OCI-LY7 (cell line): ENCODE measurements at regions not wholly inside any gene's neighbourhood (a gene's known extent, or its start where the extent isn't known, plus 50 kb on each side); places are given as distances from the start of the nearest gene placed in this dataset.

ENCODE experiments used
- BruUV-seq: library from RNA; stranded (reverse); fragments of 400-500 nt; replicated peaks from 2 replicates; lab custom pipeline; 2021; lab: Mats Ljungman, UMichigan
- CTCF ChIA-PET: fragments of 300-600 bp; sonication (Branson Sonifier 250); formaldehyde crosslinking; loops from one replicate; lab custom pipeline; 2022; ENCODE audit warnings: antibody characterized with exemption; ENCODE audit not compliant: unreplicated experiment; lab: Charles Lee
- POLR2A ChIA-PET: fragments of 300-600 bp; sonication (Branson Sonifier 250); formaldehyde crosslinking; loops from one replicate; lab custom pipeline; 2022; ENCODE audit warnings: antibody characterized with exemption; lab: Charles Lee
- DNase-seq: peaks from one replicate; pipeline ENCODE4 v3.0.0-alpha.2; 2015; ENCODE audit warnings: low spot score
- H2AFZ ChIP-seq: fragments of 200-600 bp; sonication (generic), shearing (Covaris generic); 2 replicates; pipeline ENCODE4 v1.6.1; 2014; ENCODE audit warnings: mild to moderate bottlenecking, antibody characterized with exemption, low read length, moderate library complexity
- H3K27ac ChIP-seq: fragments of 200-600 bp; sonication (generic); 2 replicates; pipeline ENCODE4 v1.5.1; 2014; ENCODE audit warnings: mixed run types, low read depth, mild to moderate bottlenecking, moderate library complexity, low read length, inconsistent platforms; ENCODE audit not compliant: poor library complexity, severe bottlenecking
- H3K36me3 ChIP-seq: fragments of 200-600 bp; sonication (generic); 2 replicates; pipeline ENCODE4 v1.6.1; 2014; ENCODE audit warnings: mild to moderate bottlenecking, antibody characterized with exemption, low read length, moderate library complexity, mixed read lengths; ENCODE audit not compliant: insufficient read depth
- H3K4me1 ChIP-seq: fragments of 200-600 bp; sonication (generic); 2 replicates; pipeline ENCODE4 v1.5.1; 2014; ENCODE audit warnings: mild to moderate bottlenecking, low read length; ENCODE audit not compliant: insufficient read depth, poor library complexity, severe bottlenecking
- H3K4me2 ChIP-seq: fragments of 200-600 bp; sonication (generic); 2 replicates; pipeline ENCODE4 v1.6.1; 2014; ENCODE audit warnings: mild to moderate bottlenecking, low read length
- H3K4me3 ChIP-seq: fragments of 200-600 bp; sonication (generic); 2 replicates; pipeline ENCODE4 v1.5.1; 2014; ENCODE audit warnings: mild to moderate bottlenecking, low read depth, low read length; ENCODE audit not compliant: poor library complexity, severe bottlenecking
- H3K79me2 ChIP-seq: fragments of 200-600 bp; sonication (generic); 2 replicates; pipeline ENCODE4 v1.6.1; 2016; ENCODE audit warnings: low read depth, mild to moderate bottlenecking, low read length, moderate library complexity, mixed read lengths; ENCODE audit not compliant: insufficient read depth
- H3K9me2 ChIP-seq: fragments of 200-600 bp; sonication (generic); 2 replicates; pipeline ENCODE4 v1.6.1; 2016; ENCODE audit warnings: mild to moderate bottlenecking, low read length, mixed read lengths; ENCODE audit not compliant: insufficient read depth
- H3K9me3 ChIP-seq: fragments of 200-600 bp; sonication (generic); 2 replicates; pipeline ENCODE4 v1.6.1; 2014; ENCODE audit warnings: mild to moderate bottlenecking, mixed run types, low read length, mixed read lengths
- H4K20me1 ChIP-seq: fragments of 200-600 bp; sonication (generic); 2 replicates; pipeline ENCODE4 v1.6.1; 2014; ENCODE audit warnings: mild to moderate bottlenecking, antibody characterized with exemption, low read length, moderate library complexity, mixed read lengths; ENCODE audit not compliant: insufficient read depth
- EZH2phosphoT487 ChIP-seq: fragments of 200-600 bp; sonication (generic); IDR thresholded peaks from 2 replicates; pipeline ENCODE4 v1.6.1; 2018; ENCODE audit warnings: low read depth, borderline replicate concordance, mild to moderate bottlenecking, mixed run types, antibody characterized with exemption, low read length, moderate library complexity, mixed read lengths
- intact Hi-C: fragments of 100-400 bp; cut with micrococcal nuclease; formaldehyde crosslinking; loops from one replicate; pipeline ENCODE4 v1.10.0; 2022; ENCODE audit not compliant: unreplicated experiment
- TF ChIP-seq, protein P1 (sequence below): fragments of 200-600 bp; sonication (generic); conservative IDR thresholded peaks from 2 replicates; pipeline ENCODE4 v1.5.1; 2014; ENCODE audit warnings: mild to moderate bottlenecking, antibody characterized with exemption, low read length, moderate library complexity, mixed read lengths

DNA sequence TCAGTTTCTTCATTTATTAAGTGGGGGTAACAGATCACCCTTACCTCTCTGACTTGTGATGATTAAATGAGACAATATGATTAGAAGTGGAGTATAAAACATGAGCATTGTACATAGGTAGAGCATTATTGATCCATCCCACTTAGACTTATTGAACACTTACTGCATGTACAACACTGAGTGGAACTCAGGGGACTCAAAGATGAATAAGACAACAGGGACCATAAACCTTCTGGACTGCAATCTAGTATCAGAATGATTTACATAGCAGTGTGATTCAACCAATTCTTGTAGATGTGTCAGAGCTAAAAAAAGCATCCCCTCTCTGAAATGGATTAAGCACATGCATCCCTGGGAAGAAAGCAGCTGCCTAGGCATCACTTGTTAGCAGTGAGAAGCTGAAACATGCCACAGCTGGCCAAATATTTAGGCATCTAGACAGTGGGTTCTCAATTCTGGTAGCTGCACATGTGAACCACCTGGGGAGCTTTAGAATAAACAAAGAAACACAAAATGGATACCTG is 111.5 kb downstream of the CYRIA start:
- H3K36me3 ChIP-seq = no peaks in the 10 kb centered on the region
- no peak for DNase-seq
- intact Hi-C loops = no loop called here

DNA sequence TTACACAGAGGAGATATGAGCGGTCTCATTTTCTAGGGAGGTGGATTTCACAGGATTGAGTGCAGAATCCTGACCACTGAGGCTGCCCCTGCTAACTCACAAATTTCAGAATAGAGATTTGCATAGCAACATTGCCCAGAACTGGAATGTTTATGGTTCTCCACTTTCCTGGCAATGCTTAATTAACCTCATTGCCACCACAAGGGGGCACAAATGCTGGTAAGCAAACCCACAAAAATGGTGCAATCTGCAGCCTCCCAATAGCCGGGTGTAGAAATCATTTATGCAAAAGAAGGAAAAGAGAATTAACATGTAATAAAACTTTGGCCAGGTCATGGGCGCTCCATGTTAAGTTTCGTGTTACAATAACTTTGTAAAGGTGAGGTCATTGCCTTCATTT is 112.4 kb downstream of the CYRIA start:
- Histone ChIP-seq H3K9me3 (no peaks in the 10 kb centered on the region), H4K20me1 (no peaks in the 10 kb centered on the region), H3K4me2 (no peak overlapping the region), H3K79me2 (no peaks in the 10 kb centered on the region), H3K9me2 (no peaks in the 10 kb centered on the region), H3K36me3 (no peaks in the 10 kb centered on the region), H3K27ac (no peak overlapping the region), H3K4me3 (no peak overlapping the region), H3K4me1 (no peaks in the 10 kb centered on the region), H2AFZ (no peak overlapping the region)
- TF ChIP-seq EZH2phosphoT487 = no peak
- TF ChIP-seq, protein P1, sequence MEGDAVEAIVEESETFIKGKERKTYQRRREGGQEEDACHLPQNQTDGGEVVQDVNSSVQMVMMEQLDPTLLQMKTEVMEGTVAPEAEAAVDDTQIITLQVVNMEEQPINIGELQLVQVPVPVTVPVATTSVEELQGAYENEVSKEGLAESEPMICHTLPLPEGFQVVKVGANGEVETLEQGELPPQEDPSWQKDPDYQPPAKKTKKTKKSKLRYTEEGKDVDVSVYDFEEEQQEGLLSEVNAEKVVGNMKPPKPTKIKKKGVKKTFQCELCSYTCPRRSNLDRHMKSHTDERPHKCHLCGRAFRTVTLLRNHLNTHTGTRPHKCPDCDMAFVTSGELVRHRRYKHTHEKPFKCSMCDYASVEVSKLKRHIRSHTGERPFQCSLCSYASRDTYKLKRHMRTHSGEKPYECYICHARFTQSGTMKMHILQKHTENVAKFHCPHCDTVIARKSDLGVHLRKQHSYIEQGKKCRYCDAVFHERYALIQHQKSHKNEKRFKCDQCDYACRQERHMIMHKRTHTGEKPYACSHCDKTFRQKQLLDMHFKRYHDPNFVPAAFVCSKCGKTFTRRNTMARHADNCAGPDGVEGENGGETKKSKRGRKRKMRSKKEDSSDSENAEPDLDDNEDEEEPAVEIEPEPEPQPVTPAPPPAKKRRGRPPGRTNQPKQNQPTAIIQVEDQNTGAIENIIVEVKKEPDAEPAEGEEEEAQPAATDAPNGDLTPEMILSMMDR = peak; percentile 87
- CTCF ChIA-PET = no interaction called here
- intact Hi-C loops = loop anchor here (1.0 to 2.0 kb wide), 2 partner anchors 56 to 204 kb away; no protein-coding TSS in a partner anchor
- POLR2A ChIA-PET = interaction anchor here (0.5 kb wide), 1 partner anchor 58 kb away, joined by 4 read pairs; no protein-coding TSS in a partner anchor
- no TSS peak for BruUV-seq
- peak; percentile 59 for DNase-seq

More for the DNA sequence above, 111.5 kb downstream of the CYRIA start:
- no peak overlapping the region for H2AFZ ChIP-seq
- no peak overlapping the region for H3K27ac ChIP-seq
- H3K4me2 ChIP-seq = no peak overlapping the region
- TF ChIP-seq, protein P1 = no peak
- TF ChIP-seq EZH2phosphoT487 = no peak
- CTCF ChIA-PET = no interaction called here
- H3K79me2 ChIP-seq = no peaks in the 10 kb centered on the region
- H3K4me3 ChIP-seq = no peak overlapping the region
- H3K4me1 ChIP-seq = no peaks in the 10 kb centered on the region
- H3K9me3 ChIP-seq = no peaks in the 10 kb centered on the region
- POLR2A ChIA-PET = no interaction called here
- no peaks in the 10 kb centered on the region for H4K20me1 ChIP-seq
- no peaks in the 10 kb centered on the region for H3K9me2 ChIP-seq
- BruUV-seq = no TSS peak

DNA sequence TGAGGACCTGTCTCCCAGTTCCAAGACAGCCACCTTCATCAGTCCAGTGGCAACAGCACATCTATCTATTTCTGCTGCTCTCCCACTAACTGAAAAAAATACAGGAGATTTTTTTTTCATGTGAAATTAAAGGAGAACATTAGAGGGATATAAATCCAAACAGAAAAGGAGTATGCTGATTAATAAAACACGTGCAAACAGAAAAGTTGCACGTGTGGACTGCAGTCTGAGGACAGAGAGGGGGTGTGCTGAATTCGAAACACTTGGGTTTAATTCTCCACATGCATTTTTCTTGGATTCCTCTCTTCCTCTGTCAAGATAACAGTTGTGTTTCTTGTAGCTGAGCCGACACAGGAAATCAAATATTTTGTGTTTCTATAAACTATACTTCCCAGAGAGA is 113.4 kb downstream of the CYRIA start:
- TF ChIP-seq, protein P1 = no peak
- TF ChIP-seq EZH2phosphoT487 = no peak
- no peak overlapping the region for H2AFZ ChIP-seq
- CTCF ChIA-PET = no interaction called here
- H3K9me2 ChIP-seq = no peaks in the 10 kb centered on the region
- intact Hi-C loops = loop anchor here (2.0 kb wide), 1 partner anchor 205 kb away; no protein-coding TSS in a partner anchor
- no peak overlapping the region for H3K4me2 ChIP-seq
- no peaks in the 10 kb centered on the region for H3K36me3 ChIP-seq
- POLR2A ChIA-PET = no interaction called here
- no peaks in the 10 kb centered on the region for H3K9me3 ChIP-seq
- no peak overlapping the region for H3K27ac ChIP-seq
- no peak overlapping the region for H3K4me3 ChIP-seq
- no peaks in the 10 kb centered on the region for H4K20me1 ChIP-seq
- no peak for DNase-seq
- no peaks in the 10 kb centered on the region for H3K79me2 ChIP-seq
- BruUV-seq = no TSS peak
- H3K4me1 ChIP-seq = no peaks in the 10 kb centered on the region
